ENCODE measurements at regions not wholly inside any gene's neighbourhood (a gene's known extent, or its start where the extent isn't known, plus 50 kb on each side); places are given as distances from the start of the nearest gene placed in this dataset.

- H3K4me3 ChIP-seq (ENCODE audit: low read depth, poor library complexity, severe bottlenecking) = no peak overlapping the region
- 73% methylated on average over 1 of the region's 1 CpG for WGBS, 2 donors
- DNase-seq (ENCODE audit: low spot score in 2 of 2) = no peak
- intact Hi-C loops (cut with DNase I; ENCODE audit: low total_unique reads) = no loop called here
- TF ChIP-seq, protein P1, sequence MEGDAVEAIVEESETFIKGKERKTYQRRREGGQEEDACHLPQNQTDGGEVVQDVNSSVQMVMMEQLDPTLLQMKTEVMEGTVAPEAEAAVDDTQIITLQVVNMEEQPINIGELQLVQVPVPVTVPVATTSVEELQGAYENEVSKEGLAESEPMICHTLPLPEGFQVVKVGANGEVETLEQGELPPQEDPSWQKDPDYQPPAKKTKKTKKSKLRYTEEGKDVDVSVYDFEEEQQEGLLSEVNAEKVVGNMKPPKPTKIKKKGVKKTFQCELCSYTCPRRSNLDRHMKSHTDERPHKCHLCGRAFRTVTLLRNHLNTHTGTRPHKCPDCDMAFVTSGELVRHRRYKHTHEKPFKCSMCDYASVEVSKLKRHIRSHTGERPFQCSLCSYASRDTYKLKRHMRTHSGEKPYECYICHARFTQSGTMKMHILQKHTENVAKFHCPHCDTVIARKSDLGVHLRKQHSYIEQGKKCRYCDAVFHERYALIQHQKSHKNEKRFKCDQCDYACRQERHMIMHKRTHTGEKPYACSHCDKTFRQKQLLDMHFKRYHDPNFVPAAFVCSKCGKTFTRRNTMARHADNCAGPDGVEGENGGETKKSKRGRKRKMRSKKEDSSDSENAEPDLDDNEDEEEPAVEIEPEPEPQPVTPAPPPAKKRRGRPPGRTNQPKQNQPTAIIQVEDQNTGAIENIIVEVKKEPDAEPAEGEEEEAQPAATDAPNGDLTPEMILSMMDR (IDR thresholded peaks at IDR 0.05) = no peak
- no peak for TF ChIP-seq POLR2A (IDR thresholded peaks at IDR 0.05)
Observed at GRCh38 chr21:17979763-17980162, 160.6 kb upstream of the C21orf91 start.

GRCh38 chr21:17978895-17979294 lies 159.7 kb upstream of the C21orf91 start:
- no peak for DNase-seq (ENCODE audit: low spot score in 2 of 2)
- WGBS, 2 donors = 80 to 85% methylated on average over 3 of the region's 3 CpGs
- TF ChIP-seq, protein P1 (IDR thresholded peaks at IDR 0.05) = no peak
- TF ChIP-seq POLR2A (IDR thresholded peaks at IDR 0.05) = no peak
- H3K4me3 ChIP-seq (ENCODE audit: low read depth, poor library complexity, severe bottlenecking) = no peak overlapping the region
- intact Hi-C loops (cut with DNase I; ENCODE audit: low total_unique reads) = no loop called here

DNA sequence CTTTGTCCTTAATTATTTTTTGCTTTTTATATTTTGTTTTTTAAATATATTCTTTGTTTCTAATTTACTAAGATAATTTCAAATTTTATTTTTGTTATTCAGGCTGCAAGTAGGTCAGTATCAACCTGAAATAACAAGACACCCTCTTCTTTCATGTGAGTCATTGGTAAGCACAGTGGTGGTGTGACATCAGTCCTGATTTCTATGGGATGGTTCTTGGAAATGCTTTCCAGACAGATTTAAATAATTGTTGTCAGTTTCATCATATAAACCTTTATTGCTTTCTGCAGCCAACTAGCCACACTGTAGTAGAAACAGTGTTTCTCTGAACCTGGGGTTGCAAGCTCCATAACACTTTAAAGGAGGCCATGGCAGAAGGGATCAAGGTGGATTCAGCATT lies 157.5 kb upstream of the C21orf91 start:
- DNase-seq (ENCODE audit: low spot score in 2 of 2) = no peak
- no peak overlapping the region for H3K4me3 ChIP-seq (ENCODE audit: low read depth, poor library complexity, severe bottlenecking)
- no peak for TF ChIP-seq POLR2A (IDR thresholded peaks at IDR 0.05)
- TF ChIP-seq, protein P1 (IDR thresholded peaks at IDR 0.05) = no peak
- intact Hi-C loops (cut with DNase I; ENCODE audit: low total_unique reads) = no loop called here

- intact Hi-C loops (cut with DNase I; ENCODE audit: low total_unique reads) = no loop called here
- 92 to 96% methylated on average over 2 of the region's 2 CpGs for WGBS, 2 donors
Observed at GRCh38 chr21:17976139-17976538, 157.0 kb upstream of the C21orf91 start.

GRCh38 chr21:17967319-17967718 lies 148.2 kb upstream of the C21orf91 start:
- no peak for TF ChIP-seq POLR2A (IDR thresholded peaks at IDR 0.05)
- TF ChIP-seq, protein P1 (IDR thresholded peaks at IDR 0.05) = no peak
- no peak for DNase-seq (ENCODE audit: low spot score in 2 of 2)
- H3K4me3 ChIP-seq (ENCODE audit: low read depth, poor library complexity, severe bottlenecking) = no peak overlapping the region
- intact Hi-C loops (cut with DNase I; ENCODE audit: low total_unique reads) = no loop called here

More at GRCh38 chr21:17976139-17976538, 157.0 kb upstream of the C21orf91 start:
- H3K4me3 ChIP-seq (ENCODE audit: low read depth, poor library complexity, severe bottlenecking) = no peak overlapping the region
- TF ChIP-seq POLR2A (IDR thresholded peaks at IDR 0.05) = no peak
- TF ChIP-seq, protein P1 (IDR thresholded peaks at IDR 0.05) = no peak
- DNase-seq (ENCODE audit: low spot score in 2 of 2) = no peak

- TF ChIP-seq, protein P1 (IDR thresholded peaks at IDR 0.05) = no peak
- H3K4me3 ChIP-seq (ENCODE audit: low read depth, poor library complexity, severe bottlenecking) = no peak overlapping the region
- DNase-seq (ENCODE audit: low spot score in 2 of 2) = no peak
- intact Hi-C loops (cut with DNase I; ENCODE audit: low total_unique reads) = no loop called here
Observed at GRCh38 chr21:17964716-17965115, 145.6 kb upstream of the C21orf91 start.

Measured in lower leg skin (tissue), 4 donors.